ENCODE measurements at regions not wholly inside any gene's neighbourhood (a gene's known extent, or its start where the extent isn't known, plus 50 kb on each side); places are given as distances from the start of the nearest gene placed in this dataset.

GRCh38 chr10:83166344-83166743 is 973.0 kb upstream of the GHITM start:
- DNase-seq = no peak

DNA sequence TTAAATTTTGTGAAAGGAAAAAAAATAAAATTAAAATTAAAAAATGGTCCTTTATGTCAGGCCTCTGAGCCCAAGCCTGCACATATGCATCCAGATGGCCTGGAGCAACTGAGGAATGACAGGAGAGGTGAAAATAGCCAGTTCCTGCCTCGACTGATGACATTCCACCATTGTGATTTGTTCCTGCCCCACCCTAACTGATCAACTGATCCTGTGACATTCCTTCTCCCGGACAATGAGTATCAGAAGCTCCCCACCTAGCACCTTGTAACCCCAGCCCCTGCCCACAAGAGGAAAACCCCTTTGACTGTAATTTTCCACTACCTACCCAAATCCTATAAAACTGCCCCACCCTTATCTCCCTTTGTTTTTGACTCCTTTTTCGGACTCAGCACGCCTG is 972.2 kb upstream of the GHITM start:
- DNase-seq = no peak

DNA sequence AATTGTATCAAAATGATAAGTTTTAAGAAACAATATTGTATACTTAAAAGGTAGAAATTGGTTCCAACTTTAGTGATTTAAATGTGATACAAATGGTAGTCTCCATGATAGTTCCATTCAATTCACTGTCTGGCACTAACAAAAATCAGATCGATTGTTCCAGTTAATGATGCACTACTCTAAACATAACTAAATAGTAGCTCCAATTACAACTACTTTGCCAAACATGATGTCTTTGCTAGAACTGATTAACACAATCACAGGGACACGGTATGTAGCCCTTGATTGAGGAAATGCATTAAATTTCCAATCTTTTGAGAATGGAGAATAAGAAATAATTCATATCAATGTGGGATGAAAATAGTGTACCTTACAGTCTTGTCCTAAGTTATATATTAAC is 962.4 kb upstream of the GHITM start:
- no peak for DNase-seq

- DNase-seq = no peak
Measured at GRCh38 chr10:83178526-83178925, 960.8 kb upstream of the GHITM start.

DNA sequence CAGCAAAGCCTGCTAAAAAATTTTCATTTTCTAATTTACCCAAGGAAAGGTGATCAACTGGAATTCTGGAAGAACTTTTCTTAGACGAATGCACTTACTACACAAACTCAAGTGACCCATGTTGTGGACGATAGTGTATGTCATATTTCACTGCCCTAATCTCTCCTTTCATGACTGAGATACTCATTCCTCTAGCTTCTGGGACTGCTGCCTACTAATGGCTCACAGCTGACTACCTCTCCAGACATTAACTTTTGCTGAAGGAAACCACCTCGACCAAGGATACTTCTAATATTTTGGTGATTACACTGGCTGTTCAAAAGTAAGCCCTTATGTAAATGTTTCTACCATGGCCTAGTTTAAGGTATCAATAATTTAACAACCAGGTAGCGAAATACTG is 959.9 kb upstream of the GHITM start:
- no peak for DNase-seq

DNA sequence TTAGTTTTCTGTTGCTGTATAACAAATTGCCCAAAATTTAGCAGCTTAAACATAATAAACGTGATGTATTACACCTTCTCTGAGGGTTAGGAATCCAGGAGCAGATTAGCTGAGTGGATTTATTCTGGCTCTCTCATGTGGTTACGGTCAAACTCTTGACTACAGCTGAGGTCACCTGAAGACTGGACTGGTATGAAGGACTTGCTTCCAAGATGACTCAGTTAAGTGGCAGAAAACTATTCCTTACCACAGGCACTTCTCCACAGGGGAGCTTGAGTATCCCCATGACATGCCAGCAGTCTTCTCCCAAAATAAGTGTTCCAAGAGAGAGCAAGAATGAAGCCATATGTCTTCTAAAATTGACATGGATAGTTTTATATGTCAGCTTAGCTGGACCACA is 957.2 kb upstream of the GHITM start:
- no peak for DNase-seq

DNA sequence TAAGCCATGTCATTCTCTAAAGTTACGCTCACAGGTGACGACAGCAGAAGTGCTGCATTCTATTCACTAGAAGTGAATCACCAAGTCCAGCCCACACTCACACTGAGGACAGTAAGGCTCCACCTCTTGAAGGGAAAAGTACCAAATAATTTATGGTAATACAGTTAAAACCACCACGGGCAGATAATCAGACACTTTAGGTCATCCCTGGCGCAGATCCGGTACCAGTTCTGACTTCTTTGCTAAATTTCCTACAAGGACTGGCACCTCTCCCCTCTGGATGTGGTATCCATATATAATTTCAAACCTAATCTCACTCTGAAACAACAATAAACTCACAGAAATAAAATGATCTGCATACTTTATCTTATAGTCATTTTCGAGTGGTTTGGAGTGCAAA is 954.7 kb upstream of the GHITM start:
- DNase-seq = no peak

- DNase-seq = no peak
Measured at GRCh38 chr10:83190614-83191013, 948.7 kb upstream of the GHITM start.

DNA sequence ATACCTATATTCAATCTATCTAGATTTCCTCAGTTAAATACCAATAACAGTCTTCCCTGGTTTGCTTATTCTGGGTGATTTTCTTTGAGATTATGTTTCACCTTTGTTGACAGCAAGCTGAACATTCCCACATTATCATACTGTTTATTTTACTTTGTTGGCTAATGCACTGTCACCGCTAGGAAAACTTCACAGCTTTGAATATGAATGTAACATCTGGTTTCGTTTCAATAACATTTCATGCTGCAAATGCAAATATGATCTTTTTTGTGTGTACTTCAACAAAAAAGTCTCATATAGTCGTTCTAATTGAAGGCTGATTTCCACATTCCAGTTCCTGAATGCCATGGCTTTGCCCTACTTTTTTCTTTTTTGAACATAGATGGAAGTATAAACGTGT is 946.3 kb upstream of the GHITM start:
- no peak for DNase-seq

GRCh38 chr10:83195021-83195420 is 944.3 kb upstream of the GHITM start:
- DNase-seq = no peak

DNA sequence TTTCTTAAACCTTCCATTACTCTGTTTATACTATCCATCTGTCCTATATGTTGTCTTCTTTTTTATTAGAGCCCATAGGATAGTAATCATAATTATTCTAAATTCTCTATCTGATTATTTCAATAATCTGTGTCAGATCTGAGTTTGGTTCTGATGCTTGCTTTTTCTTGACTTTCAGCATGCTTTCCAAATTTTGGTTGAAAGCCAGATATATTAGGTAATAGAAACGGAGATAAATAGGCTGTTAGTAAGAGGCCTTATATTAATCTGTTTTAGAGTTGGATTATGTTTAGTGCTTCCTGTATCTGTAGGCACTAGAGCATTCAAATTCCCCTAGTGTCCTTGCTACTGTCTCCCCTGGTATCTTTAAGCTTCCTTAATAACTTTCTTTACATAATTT is 939.9 kb upstream of the GHITM start:
- no peak for DNase-seq

DNA sequence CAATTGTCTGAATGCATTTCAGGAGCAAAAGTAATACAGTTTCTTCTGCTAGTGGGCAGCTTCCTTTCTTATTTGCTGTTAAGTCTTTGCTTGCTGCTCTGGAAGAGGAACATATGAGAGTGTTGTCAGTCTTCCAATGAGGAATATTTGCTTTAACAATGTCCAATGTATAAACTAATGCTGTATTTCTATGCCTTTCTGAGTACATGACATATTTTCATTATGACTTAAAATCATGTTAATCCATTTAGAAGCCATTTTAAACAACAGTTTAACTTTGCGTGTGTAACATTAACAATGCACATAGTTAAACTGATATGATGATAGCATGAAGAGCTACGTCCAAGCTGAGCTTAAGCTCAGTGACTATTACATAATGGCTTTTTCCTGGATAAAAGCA is 933.4 kb upstream of the GHITM start:
- DNase-seq = no peak

GRCh38 chr10:83212632-83213334 is 926.5 kb upstream of the GHITM start:
- no peak for DNase-seq

- DNase-seq = no peak
Measured at GRCh38 chr10:83214136-83214535, 925.2 kb upstream of the GHITM start.

- no peak for DNase-seq
Measured at GRCh38 chr10:83218205-83218604, 921.1 kb upstream of the GHITM start.

DNA sequence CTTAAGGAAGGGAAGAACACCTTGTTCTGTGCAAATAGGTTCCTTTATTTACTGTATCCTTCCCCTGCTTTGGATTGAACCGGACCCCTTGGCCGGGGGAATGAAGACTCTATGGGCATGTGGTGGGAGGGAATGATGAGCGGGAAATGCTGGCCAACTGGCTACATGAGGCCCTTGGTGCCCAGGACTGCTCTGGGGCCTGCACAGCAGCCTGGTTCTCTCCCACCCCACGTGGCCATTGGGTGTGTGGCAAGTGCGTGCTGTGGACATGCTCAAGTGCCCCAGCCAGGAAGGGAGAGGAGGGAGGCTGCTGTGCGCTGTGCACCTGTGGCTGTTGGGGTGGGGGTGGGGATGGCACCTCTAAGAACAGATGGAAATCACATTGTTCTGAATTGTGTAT is 917.0 kb upstream of the GHITM start:
- no peak for DNase-seq

DNA sequence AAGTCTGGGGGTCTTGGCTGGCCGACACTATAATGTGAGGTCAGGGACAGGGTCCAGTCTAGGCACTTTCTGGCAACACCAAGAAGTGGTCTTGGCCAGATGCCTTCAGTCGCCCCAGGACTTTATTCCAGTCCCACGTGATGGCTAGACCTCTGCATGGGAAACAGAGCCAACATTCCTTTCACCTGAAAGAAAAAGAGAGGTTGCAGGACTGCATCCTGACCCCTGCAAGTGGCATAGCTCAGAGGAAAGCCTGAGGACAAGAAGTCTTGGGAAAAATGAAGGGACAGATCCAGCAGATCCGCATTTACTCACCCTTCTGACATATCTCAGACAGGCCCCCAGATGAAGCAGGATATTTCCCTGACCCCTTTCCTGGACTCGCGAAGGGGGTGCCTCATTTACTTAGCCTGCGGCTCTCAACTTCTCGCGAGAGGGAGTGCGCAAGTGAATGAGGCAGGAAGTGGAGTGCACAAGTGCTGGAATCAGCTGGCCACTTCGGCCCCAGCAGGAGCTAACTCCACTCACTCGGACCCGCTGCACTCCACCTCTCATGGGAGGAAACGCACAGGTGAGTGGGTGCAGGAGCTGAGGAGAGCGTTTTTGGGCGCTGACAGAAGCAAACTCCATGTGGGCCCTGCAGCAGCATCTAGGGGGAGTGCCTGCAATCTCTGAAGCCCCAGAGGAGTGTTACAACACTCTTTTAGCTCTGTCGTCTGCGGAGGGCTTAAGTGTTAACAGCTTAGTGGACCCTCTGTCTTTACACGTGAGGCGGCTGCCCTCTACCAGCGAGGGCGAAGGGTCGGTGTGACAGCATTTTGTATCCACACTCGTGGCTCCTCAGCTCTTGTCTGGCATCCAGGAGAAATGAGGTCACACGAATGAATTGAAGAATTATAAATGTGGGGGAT is 916.2 kb upstream of the GHITM start:
- no peak for DNase-seq

GRCh38 chr10:83225781-83226180 is 913.5 kb upstream of the GHITM start:
- DNase-seq = no peak

DNA sequence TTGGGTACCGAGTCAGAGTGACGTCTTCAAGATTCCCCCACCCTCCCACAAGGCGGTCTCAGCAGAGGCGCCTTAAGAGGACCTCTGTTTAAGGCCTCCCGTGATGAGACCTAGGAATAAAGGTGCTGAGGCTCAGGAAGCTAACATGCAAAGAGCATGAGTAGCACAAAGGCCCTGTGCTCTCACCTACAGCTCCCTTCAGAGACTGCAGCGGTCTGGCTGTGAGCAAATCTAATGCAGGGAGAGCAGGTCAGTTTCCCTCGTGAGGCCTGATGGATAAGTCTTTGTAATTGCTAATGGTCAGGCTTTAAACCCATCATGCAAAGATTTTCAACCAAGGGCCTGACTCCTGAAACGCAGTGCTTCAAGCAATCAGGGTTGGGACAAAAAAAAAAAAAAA is 909.3 kb upstream of the GHITM start:
- DNase-seq = no peak

DNA sequence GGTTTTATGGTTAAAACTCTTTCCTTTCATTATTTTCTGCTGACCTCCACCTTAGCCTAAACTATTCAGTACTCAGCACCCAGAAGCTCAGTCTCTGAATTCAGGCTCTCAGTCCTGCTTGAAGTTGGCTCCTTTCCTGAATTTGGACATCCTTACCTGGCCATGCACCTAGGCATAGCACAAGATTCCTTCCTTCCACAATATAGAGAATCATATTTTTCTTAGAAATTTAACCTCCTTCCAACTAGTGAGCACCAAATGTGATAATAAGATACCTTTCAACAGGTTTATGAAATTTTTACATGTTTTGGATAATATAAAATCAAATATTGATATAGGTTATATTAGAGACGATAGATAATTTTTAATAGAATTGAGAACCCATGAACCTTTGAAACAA is 905.6 kb upstream of the GHITM start:
- DNase-seq = no peak

DNA sequence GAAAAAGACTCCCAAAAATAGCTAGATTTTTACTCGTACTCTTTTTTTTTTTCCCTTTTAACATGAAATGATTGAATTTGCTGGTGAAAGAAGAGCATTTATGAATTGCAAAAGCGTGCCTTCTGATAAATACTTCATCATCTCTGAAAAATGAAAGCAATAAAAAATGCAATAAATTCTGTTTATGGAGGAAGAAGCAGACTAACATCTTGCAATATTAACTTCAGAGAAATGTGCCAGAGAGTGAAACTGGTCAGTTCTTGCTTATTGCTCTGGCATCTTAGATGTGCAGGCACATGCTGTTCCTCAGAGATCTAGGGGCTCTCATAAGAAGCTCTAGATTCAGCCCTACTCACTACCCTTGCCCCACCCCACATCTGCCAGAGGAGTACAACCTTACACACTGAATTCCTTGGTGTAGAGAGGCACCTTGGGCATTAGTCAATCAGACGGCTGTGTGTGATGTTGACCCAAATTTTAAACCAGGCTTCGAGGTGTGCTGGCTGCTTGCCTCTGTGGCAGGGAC is 891.1 kb upstream of the GHITM start:
- DNase-seq = no peak

DNA sequence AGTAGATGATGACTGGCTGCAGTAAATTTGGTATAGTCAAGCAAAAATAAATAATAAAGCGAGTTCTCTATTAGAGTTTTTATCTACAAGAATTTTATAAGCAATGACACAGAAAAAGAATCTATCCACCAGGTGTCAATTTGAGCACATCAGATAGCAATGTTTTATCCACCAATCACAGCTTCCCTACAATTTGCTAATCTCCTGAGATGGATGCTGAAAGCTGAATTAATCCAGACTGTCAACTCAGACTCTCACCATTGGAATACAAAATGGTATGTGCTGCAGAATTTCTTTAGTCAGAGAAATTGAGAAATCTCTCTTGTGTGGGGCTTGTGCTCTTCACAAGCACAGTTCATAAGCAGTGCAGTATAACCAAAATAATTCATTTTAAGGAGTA is 888.9 kb upstream of the GHITM start:
- DNase-seq = no peak

GRCh38 chr10:83252169-83252568 is 887.1 kb upstream of the GHITM start:
- DNase-seq = no peak

GRCh38 chr10:83252596-83252995 is 886.7 kb upstream of the GHITM start:
- no peak for DNase-seq

All from NCI-H1048 (cell line).